ENCODE measurements at regions not wholly inside any gene's neighbourhood (a gene's known extent, or its start where the extent isn't known, plus 50 kb on each side); places are given as distances from the start of the nearest gene placed in this dataset.

- no peak overlapping the region for H3K4me3 ChIP-seq (ENCODE audit: low read depth, poor library complexity, severe bottlenecking)
- no peak for DNase-seq (ENCODE audit: low spot score in 2 of 2)
- intact Hi-C loops (cut with DNase I; ENCODE audit: low total_unique reads) = no loop called here
- 46 to 47% methylated on average over 2 of the region's 2 CpGs for WGBS, 2 donors
- no peak for TF ChIP-seq POLR2A (IDR thresholded peaks at IDR 0.05)
- TF ChIP-seq CTCF (IDR thresholded peaks at IDR 0.05) = no peak
These were observed 384.8 kb downstream of the PRR16 start for GRCh38 chr5:120848883-120849282.

- no peak overlapping the region for H3K4me3 ChIP-seq (ENCODE audit: low read depth, poor library complexity, severe bottlenecking)
- intact Hi-C loops (cut with DNase I; ENCODE audit: low total_unique reads) = no loop called here
- 39 to 53% methylated on average over 1 of the region's 1 CpG for whole genome bisulfite sequencing, 2 donors
- no peak for DNase-seq (ENCODE audit: low spot score in 2 of 2)
- TF ChIP-seq CTCF (IDR thresholded peaks at IDR 0.05) (no peak), POLR2A (IDR thresholded peaks at IDR 0.05) (no peak)
These were observed 388.2 kb downstream of the PRR16 start for GRCh38 chr5:120852222-120852860.

GRCh38 chr5:120866997-120867396 lies 402.9 kb downstream of the PRR16 start:
- whole genome bisulfite sequencing, 2 donors = 84 to 94% methylated on average over 7 of the region's 7 CpGs
- H3K4me3 ChIP-seq (ENCODE audit: low read depth, poor library complexity, severe bottlenecking) = no peak overlapping the region
- no peak for DNase-seq (ENCODE audit: low spot score in 2 of 2)
- intact Hi-C loops (cut with DNase I; ENCODE audit: low total_unique reads) = no loop called here
- TF ChIP-seq POLR2A (IDR thresholded peaks at IDR 0.05) (no peak), CTCF (IDR thresholded peaks at IDR 0.05) (no peak)

- 50 to 53% methylated on average over 1 of the region's 1 CpG for WGBS, 2 donors
- TF ChIP-seq CTCF (IDR thresholded peaks at IDR 0.05) (no peak), POLR2A (IDR thresholded peaks at IDR 0.05) (no peak)
- H3K4me3 ChIP-seq (ENCODE audit: low read depth, poor library complexity, severe bottlenecking) = no peak overlapping the region
- no peak for DNase-seq (ENCODE audit: low spot score in 2 of 2)
- intact Hi-C loops (cut with DNase I; ENCODE audit: low total_unique reads) = no loop called here
These were observed 405.7 kb downstream of the PRR16 start for GRCh38 chr5:120869831-120870230.

GRCh38 chr5:120872297-120872696 lies 408.2 kb downstream of the PRR16 start:
- DNase-seq (ENCODE audit: low spot score in 2 of 2) = no peak
- no peak overlapping the region for H3K4me3 ChIP-seq (ENCODE audit: low read depth, poor library complexity, severe bottlenecking)
- WGBS, 2 donors = 63 to 71% methylated on average over 2 of the region's 2 CpGs
- TF ChIP-seq CTCF (IDR thresholded peaks at IDR 0.05) (no peak), POLR2A (IDR thresholded peaks at IDR 0.05) (no peak)
- intact Hi-C loops (cut with DNase I; ENCODE audit: low total_unique reads) = no loop called here

- WGBS, 2 donors = 54 to 56% methylated on average over 1 of the region's 1 CpG
- no peak overlapping the region for H3K4me3 ChIP-seq (ENCODE audit: low read depth, poor library complexity, severe bottlenecking)
- TF ChIP-seq POLR2A (IDR thresholded peaks at IDR 0.05) (no peak), CTCF (IDR thresholded peaks at IDR 0.05) (no peak)
- intact Hi-C loops (cut with DNase I; ENCODE audit: low total_unique reads) = no loop called here
- DNase-seq (ENCODE audit: low spot score in 2 of 2) = no peak
These were observed 409.0 kb downstream of the PRR16 start for GRCh38 chr5:120873083-120873482.

Data from lower leg skin (tissue), 4 donors.